Heart right ventricle (tissue), 16 donors: ENCODE measurements at regions not wholly inside any gene's neighbourhood (a gene's known extent, or its start where the extent isn't known, plus 50 kb on each side); places are given as distances from the start of the nearest gene placed in this dataset.

ENCODE experiments used
- ATAC-seq, 8 donors: fragments of 200-7000 bp; cut with Tn5 transposase; one replicate each; pipeline ENCODE4 v1.9.1; 2020; ENCODE audit warnings: mild to moderate bottlenecking in 8 of 8, moderate library complexity in 8 of 8, moderate number of reproducible peaks in 1 of 8
- DNase-seq, 2 donors: peaks; one replicate each; pipeline ENCODE4 v3.0.0-alpha.2; 2020
- H3K27ac ChIP-seq, 10 donors: fragments of 200-600 bp; sonication (generic) in 2 of 10; one replicate each; pipeline versions ENCODE4 v1.5.0 to v1.8.0; 2020 to 2022; ENCODE audit warnings: mild to moderate bottlenecking in 3 of 10
- H3K27me3 ChIP-seq, 7 donors: fragments of 200-600 bp; one replicate each; pipeline ENCODE4 v1.8.0; 2021 to 2022; ENCODE audit warnings: mild to moderate bottlenecking in 2 of 7
- H3K36me3 ChIP-seq, 9 donors: fragments of 200-600 bp; sonication (generic) in 1 of 9; one replicate each; pipeline versions ENCODE4 v1.5.0 to v1.8.0; 2020 to 2022; ENCODE audit warnings: mild to moderate bottlenecking in 2 of 9
- H3K4me1 ChIP-seq, 9 donors: fragments of 200-600 bp; sonication (generic) in 1 of 9; one replicate each; pipeline versions ENCODE4 v1.5.0 to v1.8.0; 2020 to 2022; ENCODE audit warnings: mild to moderate bottlenecking in 4 of 9
- H3K4me3 ChIP-seq, 10 donors: fragments of 200-600 bp; sonication (generic) in 2 of 10; one replicate each; pipeline versions ENCODE4 v1.5.0 to v1.8.0; 2020 to 2022; ENCODE audit warnings: mild to moderate bottlenecking in 7 of 10, moderate library complexity in 2 of 10
- H3K9me3 ChIP-seq, 11 donors: fragments of 200-600 bp in 10 of 11; sonication (generic) in 2 of 11; one replicate each; pipeline versions ENCODE4 v1.5.0 to v1.8.0; 2013 to 2022; ENCODE audit warnings: mild to moderate bottlenecking in 2 of 11, control low read depth in 1 of 11, moderate library complexity in 1 of 11
- CTCF ChIP-seq, 9 donors: fragments of 200-600 bp; sonication (generic) in 2 of 9; IDR thresholded peaks; one replicate each; pipeline versions ENCODE4 v1.5.0 to v1.8.0; 2021 to 2022; ENCODE audit warnings: antibody characterized with exemption in 9 of 9, mild to moderate bottlenecking in 5 of 9, moderate library complexity in 1 of 9
- WGBS, 2 donors: extraction: QIAGEN DNeasy Blood & Tissue Kit; methylation state at CpG; one replicate each; pipeline ENCODE4 v1.1.7; 2013; ENCODE audit warnings: inconsistent platforms in 1 of 2; 5-methylcytosine and 5-hydroxymethylcytosine counted together
- intact Hi-C, 10 donors: fragments of 100-400 bp; cut with DNase I; formaldehyde crosslinking; loops; one replicate each; pipeline versions ENCODE4 v1.11.1 to v1.14.2; 2022
- donor health status: Arrhythmogenic right ventricular cardiomyopathy.
- donor health status: ischemic (EF 13 %, LVEDD 7.1; RV severe dilation, severe dysfunction).
- donor health status: healthy with polysubstance abuse.
- donor health status: DM: no; HTN: yes; CAD: no.
- donor health status: DM: no; HTN: no; CAD: no.
- donor health status: ischemic (EF 25% LVEDD 6.9; RV normal size, moderate dysfunction).
- donor health status: ischemic (EF 25% LVEDD 5.7; RV mildly dilated, moderate dysfunction).
- donor health status: healthy.
- donor health status: DM: yes; HTN: yes; CAD: no.
- donor health status: Ischemic cardiomyopathy.
- donor health status: ischemic (EF 35%, LVEDD 5.7; RV mildly dilated, moderate dysfunction).
- donor health status: nonischemic (EF 11% LVEDD 7.7; RV severe dilation, severe dysfunction).
- donor health status: DM: yes; HTN: yes; CAD: no.
- donor health status: PGD.
- donor health status: ischemic (EF 29% LVEDD 5.4; RV normal size, mild dysfunction).
- donor health status: nonischemic (EF 23%, LVEDD 6.1; RV moderate dilation, normal function).

DNA sequence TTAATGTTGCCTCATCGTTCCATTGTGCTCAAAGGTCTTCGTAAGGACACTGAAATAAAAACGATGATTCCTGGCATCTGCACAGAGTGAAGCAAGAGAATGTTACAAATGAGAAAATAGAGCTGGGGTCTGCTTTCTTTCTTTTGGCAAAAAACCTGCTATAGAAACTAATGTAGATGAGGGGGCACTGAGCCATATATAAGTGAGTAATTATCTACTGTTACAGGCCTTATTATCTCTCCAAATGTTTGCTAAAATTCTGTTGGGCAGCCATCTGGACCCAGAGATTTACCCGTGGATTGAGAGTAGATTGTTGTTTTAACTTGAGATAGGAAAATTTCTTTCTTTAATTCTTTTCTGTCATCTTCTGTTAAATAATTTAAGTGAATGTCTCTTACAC, 472.5 kb upstream of the PIK3C3 start:
- Histone ChIP-seq H3K4me1 (no peaks in the 10 kb centered on the region), H3K27me3 (no peaks in the 10 kb centered on the region), H3K36me3 (no peaks in the 10 kb centered on the region), H3K27ac (no peak overlapping the region), H3K4me3 (no peak overlapping the region), H3K9me3 (peaks cover 0 to 6% (median 0%) of the 10 kb centered on the region in 11 donors)
- DNase-seq (no peak), ATAC-seq (no peak)
- intact Hi-C loops, result no loop called here
- WGBS, 2 donors, result 76 to 77% methylated on average over 4 of the region's 4 CpGs
- no peak for TF ChIP-seq CTCF (IDR thresholded peaks at IDR 0.05)

DNA sequence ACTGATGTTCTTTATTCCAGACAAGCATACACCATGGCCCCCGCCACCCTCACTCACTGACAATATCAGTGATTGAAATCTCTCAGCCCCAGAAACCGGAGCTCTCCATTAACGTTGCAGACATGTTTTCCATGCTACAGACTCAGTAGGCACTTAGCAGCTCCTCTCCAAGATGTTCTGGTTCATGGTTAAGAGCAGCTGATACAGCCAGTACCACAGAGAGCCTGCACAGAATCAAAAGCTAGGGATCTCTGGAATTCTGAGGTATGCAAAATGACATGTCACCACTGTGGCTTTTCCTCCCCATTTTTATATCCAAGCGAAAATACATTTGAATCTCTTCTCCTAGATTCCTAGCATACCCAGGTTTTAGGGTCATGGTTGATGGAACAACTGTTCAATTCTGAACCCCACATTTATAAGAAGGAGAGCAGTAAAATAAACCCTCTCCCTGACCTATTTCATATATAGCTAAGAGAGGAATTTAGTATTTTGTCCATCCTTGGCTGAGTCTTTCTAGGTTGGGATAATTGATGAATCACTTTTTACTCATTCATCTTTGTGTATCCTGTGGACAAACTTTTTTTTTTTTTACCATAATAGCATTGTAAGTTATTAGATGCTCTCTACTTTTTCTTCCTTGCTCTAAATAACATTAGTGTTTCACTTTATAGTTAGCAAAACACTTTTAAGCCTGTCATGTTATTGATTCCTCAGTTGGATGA, 488.4 kb upstream of the PIK3C3 start:
- intact Hi-C loops, result no loop called here
- Histone ChIP-seq H3K27me3 (no peaks in the 10 kb centered on the region), H3K4me3 (no peak overlapping the region), H3K27ac (no peak overlapping the region), H3K4me1 (no peaks in the 10 kb centered on the region), H3K9me3 (no peaks in the 10 kb centered on the region), H3K36me3 (no peaks in the 10 kb centered on the region)
- WGBS, 2 donors, result 83 to 87% methylated on average over 4 of the region's 4 CpGs
- TF ChIP-seq CTCF (IDR thresholded peaks at IDR 0.05), result no peak
- DNase-seq (no peak), ATAC-seq (no peak)

DNA sequence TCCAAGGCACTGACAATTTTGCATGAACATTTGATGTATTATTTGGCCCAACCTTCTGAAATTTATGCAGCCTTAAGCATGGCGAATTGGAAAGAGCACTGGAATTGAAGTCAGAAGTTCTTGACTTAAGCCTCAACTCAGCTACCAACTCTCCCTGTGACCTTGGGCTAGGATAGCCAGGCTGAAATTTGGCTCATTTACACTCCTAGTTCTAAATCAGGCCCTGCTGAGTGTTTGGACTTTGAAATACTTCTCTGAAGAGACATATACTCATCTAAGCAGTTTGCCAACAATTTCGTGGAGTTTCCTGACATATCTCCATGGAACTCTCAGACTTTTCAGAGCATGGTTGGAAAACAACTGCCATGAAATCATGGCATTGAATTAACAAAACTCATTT, 489.6 kb upstream of the PIK3C3 start:
- no peak for DNase-seq
- WGBS, 2 donors, result 43 to 59% methylated on average over 2 of the region's 2 CpGs
- Histone ChIP-seq H3K27me3 (no peaks in the 10 kb centered on the region), H3K27ac (no peak overlapping the region), H3K9me3 (no peaks in the 10 kb centered on the region), H3K4me3 (no peak overlapping the region), H3K36me3 (no peaks in the 10 kb centered on the region), H3K4me1 (no peaks in the 10 kb centered on the region)
- intact Hi-C loops, result no loop called here
- no peak for TF ChIP-seq CTCF (IDR thresholded peaks at IDR 0.05)
- peak in 1 of 8 donors; percentile 71 for ATAC-seq

DNA sequence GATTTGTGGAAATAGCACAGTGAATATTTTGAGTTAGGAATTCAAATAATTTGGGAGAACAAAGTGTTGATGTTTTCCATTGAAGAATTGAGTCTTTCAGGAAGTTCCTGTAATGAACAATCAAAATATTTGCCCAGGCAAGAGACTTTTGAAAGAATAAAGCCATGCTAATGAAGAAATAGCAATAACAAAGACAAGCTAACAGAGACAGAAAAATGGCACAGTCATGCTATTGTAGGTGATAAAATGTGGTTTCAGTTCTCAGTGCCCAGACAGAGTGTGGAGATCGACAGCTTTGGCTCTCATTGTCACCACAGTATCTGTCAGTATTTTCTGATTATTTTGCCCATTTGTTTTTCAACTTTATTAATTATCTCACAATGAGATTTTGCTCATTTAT, 490.8 kb upstream of the PIK3C3 start:
- DNase-seq (no peak), ATAC-seq (no peak)
- Histone ChIP-seq H3K27me3 (no peaks in the 10 kb centered on the region), H3K4me1 (no peaks in the 10 kb centered on the region), H3K9me3 (no peaks in the 10 kb centered on the region), H3K27ac (no peak overlapping the region), H3K36me3 (no peaks in the 10 kb centered on the region), H3K4me3 (no peak overlapping the region)
- intact Hi-C loops, result no loop called here
- TF ChIP-seq CTCF (IDR thresholded peaks at IDR 0.05), result no peak
- WGBS, 2 donors, result 58 to 65% methylated on average over 1 of the region's 1 CpG
